Body of pancreas (tissue), 4 donors: ENCODE measurements at regions not wholly inside any gene's neighbourhood (a gene's known extent, or its start where the extent isn't known, plus 50 kb on each side); places are given as distances from the start of the nearest gene placed in this dataset.

Experiments
- POLR2A ChIP-seq, 3 donors: fragments of 450-650 bp; IDR thresholded peaks; one replicate each; pipeline ENCODE4 v1.6.1; 2016; ENCODE audit warnings: antibody characterized with exemption in 3 of 3, mild to moderate bottlenecking in 2 of 3
- TF ChIP-seq, protein P1 (sequence below), 7 experiments: fragments of 450-650 bp in 4 of 7; fragments of 200-600 bp in 3 of 7; sonication (generic) in 3 of 7; IDR thresholded peaks; one replicate each; pipeline ENCODE4 v1.5.1; 2016 to 2019; ENCODE audit warnings: antibody characterized with exemption in 7 of 7

DNA sequence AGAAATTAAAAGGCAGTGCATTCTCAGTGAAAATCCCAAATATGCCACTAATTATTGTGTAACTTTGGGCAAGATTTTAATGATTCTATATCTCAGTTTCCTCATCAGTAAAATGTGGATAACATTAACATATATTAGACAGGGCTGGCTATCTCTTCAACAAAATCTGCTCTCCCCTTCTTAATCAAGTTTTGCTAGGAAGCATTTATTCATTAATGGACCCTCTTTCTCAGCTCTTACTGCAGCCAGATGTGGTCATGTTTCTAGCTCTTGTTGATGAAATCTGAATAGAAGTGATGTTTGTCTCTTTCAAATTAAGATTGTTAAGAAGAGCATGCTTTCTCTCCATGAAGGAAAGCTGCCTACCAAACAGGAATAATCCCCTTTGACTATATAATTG is 84.4 kb upstream of the PPFIA2 start:
- TF ChIP-seq, protein P1, sequence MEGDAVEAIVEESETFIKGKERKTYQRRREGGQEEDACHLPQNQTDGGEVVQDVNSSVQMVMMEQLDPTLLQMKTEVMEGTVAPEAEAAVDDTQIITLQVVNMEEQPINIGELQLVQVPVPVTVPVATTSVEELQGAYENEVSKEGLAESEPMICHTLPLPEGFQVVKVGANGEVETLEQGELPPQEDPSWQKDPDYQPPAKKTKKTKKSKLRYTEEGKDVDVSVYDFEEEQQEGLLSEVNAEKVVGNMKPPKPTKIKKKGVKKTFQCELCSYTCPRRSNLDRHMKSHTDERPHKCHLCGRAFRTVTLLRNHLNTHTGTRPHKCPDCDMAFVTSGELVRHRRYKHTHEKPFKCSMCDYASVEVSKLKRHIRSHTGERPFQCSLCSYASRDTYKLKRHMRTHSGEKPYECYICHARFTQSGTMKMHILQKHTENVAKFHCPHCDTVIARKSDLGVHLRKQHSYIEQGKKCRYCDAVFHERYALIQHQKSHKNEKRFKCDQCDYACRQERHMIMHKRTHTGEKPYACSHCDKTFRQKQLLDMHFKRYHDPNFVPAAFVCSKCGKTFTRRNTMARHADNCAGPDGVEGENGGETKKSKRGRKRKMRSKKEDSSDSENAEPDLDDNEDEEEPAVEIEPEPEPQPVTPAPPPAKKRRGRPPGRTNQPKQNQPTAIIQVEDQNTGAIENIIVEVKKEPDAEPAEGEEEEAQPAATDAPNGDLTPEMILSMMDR (IDR thresholded peaks at IDR 0.05) = no peak
- TF ChIP-seq POLR2A (IDR thresholded peaks at IDR 0.05) = no peak
